ENCODE measurements at regions not wholly inside any gene's neighbourhood (a gene's known extent, or its start where the extent isn't known, plus 50 kb on each side); places are given as distances from the start of the nearest gene placed in this dataset.
A peak's percentile ranks its signal among the peaks of the same experiment; 100 is the strongest.

DNA sequence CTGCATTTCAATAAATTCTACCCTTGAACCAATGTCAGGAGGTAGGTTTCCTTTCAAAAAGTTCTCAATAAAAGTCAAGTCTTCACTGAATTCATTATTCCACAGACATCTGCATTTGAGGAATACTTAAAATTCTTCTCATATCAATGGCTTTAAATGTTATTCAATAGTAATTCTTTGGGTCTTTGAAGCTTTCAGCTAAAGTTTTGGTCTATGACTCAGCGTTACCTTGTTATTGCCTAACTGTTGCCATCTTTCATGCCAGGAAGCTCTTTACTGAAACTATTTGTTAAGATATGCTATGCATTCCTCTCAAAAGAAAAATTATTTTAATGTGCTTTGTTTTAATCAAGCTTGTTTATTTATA lies 170.5 kb downstream of the NNT start:
- no peak overlapping the region for H3K4me3 ChIP-seq

DNA sequence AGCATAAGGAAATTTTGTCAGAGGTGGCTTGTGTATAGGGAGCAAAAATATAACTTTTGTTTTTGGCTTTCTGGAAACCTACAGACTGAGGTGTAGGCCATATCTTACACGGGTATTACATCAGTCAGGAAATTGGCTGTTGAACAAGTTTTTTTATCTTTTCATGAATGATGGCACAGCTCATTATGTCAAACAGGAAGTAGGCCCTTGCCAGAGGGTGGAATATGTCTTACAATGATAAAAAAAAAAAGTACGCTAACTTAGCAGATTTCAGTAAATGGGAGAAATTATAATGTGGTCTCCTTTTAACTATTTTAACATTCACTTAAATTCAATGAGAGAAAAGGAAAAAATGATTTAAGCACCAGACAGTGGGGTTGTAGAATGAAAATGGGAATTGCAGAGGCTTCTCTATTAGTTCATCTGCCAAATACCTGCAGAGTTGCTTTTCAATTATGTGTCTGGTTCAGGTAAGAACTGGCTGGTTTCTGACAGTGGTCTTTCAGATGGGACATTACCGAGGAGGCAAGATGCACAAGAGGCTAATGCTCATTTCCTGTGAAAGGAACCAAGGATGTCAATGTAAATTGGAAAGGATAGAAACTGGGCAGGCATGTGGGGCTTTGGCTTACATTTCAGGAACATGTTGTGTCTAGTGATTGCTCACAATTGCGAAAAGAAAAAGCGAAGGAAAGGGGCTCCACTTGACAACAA lies 169.9 kb downstream of the NNT start:
- WGBS, 2 donors, result 50 to 67% methylated on average over 5 of the region's 5 CpGs
- no peaks in the 10 kb centered on the region for H3K9me3 ChIP-seq
- H3K4me1 ChIP-seq, result no peaks in the 10 kb centered on the region
- intact Hi-C loops (cut with DNase I), result no loop called here
- ATAC-seq, result peak; percentile 73
- no peaks in the 10 kb centered on the region for H3K36me3 ChIP-seq (replicated peaks in 1 of 2; ENCODE audit: insufficient read depth in 1 of 2, low read depth in 2 of 2)
- DNase-seq, result no peak
- no peaks in the 10 kb centered on the region for H3K27me3 ChIP-seq
- no peak overlapping the region for H3K27ac ChIP-seq
- H3K4me3 ChIP-seq, result no peak overlapping the region
- no peak for TF ChIP-seq POLR2A (IDR thresholded peaks at IDR 0.05)
- TF ChIP-seq, protein P1, sequence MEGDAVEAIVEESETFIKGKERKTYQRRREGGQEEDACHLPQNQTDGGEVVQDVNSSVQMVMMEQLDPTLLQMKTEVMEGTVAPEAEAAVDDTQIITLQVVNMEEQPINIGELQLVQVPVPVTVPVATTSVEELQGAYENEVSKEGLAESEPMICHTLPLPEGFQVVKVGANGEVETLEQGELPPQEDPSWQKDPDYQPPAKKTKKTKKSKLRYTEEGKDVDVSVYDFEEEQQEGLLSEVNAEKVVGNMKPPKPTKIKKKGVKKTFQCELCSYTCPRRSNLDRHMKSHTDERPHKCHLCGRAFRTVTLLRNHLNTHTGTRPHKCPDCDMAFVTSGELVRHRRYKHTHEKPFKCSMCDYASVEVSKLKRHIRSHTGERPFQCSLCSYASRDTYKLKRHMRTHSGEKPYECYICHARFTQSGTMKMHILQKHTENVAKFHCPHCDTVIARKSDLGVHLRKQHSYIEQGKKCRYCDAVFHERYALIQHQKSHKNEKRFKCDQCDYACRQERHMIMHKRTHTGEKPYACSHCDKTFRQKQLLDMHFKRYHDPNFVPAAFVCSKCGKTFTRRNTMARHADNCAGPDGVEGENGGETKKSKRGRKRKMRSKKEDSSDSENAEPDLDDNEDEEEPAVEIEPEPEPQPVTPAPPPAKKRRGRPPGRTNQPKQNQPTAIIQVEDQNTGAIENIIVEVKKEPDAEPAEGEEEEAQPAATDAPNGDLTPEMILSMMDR (IDR thresholded peaks at IDR 0.05), result no peak

More for the DNA sequence above, 170.5 kb downstream of the NNT start:
- no peak for TF ChIP-seq POLR2A (IDR thresholded peaks at IDR 0.05)
- TF ChIP-seq, protein P1 (IDR thresholded peaks at IDR 0.05), result no peak
- Histone ChIP-seq H3K27ac (no peak overlapping the region), H3K27me3 (no peaks in the 10 kb centered on the region), H3K36me3 (replicated peaks in 1 of 2; ENCODE audit: insufficient read depth in 1 of 2, low read depth in 2 of 2) (no peaks in the 10 kb centered on the region), H3K9me3 (no peaks in the 10 kb centered on the region), H3K4me1 (no peaks in the 10 kb centered on the region)
- no peak for DNase-seq
- intact Hi-C loops (cut with DNase I), result no loop called here
- WGBS, 2 donors, result 59 to 79% methylated on average over 1 of the region's 1 CpG
- no peak for ATAC-seq

DNA sequence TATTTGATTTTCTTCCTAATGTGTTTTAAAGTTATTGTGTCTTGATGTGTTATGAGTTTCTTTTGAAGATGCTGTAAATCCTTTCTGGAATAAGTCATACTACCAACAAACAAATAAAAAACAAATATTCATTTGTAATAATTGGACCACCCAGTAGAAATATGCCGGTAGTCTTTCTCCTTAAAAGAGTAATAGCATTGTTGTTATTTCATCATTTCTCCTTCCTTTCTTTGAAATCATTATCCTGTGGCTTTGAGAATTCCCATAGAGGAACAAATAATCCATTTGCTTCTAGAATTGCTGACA lies 169.4 kb downstream of the NNT start:
- Histone ChIP-seq H3K36me3 (replicated peaks in 1 of 2; ENCODE audit: insufficient read depth in 1 of 2, low read depth in 2 of 2) (no peaks in the 10 kb centered on the region), H3K9me3 (no peaks in the 10 kb centered on the region), H3K27ac (no peak overlapping the region), H3K4me1 (no peaks in the 10 kb centered on the region), H3K27me3 (no peaks in the 10 kb centered on the region), H3K4me3 (no peak overlapping the region)
- 65 to 71% methylated on average over 1 of the region's 1 CpG for WGBS, 2 donors
- TF ChIP-seq, protein P1 (IDR thresholded peaks at IDR 0.05), result no peak
- no peak for TF ChIP-seq POLR2A (IDR thresholded peaks at IDR 0.05)
- no peak for DNase-seq
- no peak for ATAC-seq
- intact Hi-C loops (cut with DNase I), result no loop called here

DNA sequence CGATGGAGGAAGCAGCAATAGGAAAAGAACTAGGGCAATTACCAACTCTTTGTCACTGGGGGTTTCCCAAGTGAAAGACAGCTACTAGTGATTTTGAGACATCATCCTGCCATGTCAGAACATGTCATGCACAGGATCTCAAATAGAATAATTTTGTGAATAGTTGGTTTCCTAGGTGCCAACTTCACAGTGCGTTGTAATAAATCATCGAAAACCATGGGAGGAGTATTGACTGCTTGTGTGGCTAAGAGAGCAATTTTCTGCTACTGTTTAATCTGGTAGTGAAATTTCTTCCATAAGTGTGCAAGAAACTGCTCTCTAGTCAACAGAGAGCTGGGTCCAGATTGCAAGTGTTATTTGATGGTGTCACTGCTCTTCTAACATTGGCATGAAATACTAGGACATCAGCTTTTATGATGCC lies 168.6 kb downstream of the NNT start:
- 94 to 95% methylated on average over 3 of the region's 3 CpGs for WGBS, 2 donors
- Histone ChIP-seq H3K4me1 (no peaks in the 10 kb centered on the region), H3K36me3 (replicated peaks in 1 of 2; ENCODE audit: insufficient read depth in 1 of 2, low read depth in 2 of 2) (no peaks in the 10 kb centered on the region), H3K27ac (no peak overlapping the region), H3K4me3 (no peak overlapping the region), H3K27me3 (no peaks in the 10 kb centered on the region), H3K9me3 (no peaks in the 10 kb centered on the region)
- DNase-seq, result no peak
- ATAC-seq, result no peak
- TF ChIP-seq, protein P1 (IDR thresholded peaks at IDR 0.05), result no peak
- TF ChIP-seq POLR2A (IDR thresholded peaks at IDR 0.05), result no peak
- intact Hi-C loops (cut with DNase I), result no loop called here

Data from body of pancreas (tissue), 4 donors.